NCI-H2196 (cell line): ENCODE measurements at regions not wholly inside any gene's neighbourhood (a gene's known extent, or its start where the extent isn't known, plus 50 kb on each side); places are given as distances from the start of the nearest gene placed in this dataset.

ENCODE experiments used
- DNase-seq: peaks from one replicate; lab custom pipeline; 2025; ENCODE audit not compliant: unreplicated experiment; lab: John Stamatoyannopoulos, UW

GRCh38 chr1:234661317-234661928 is 51.4 kb upstream of the IRF2BP2 start:
- no peak for DNase-seq

- no peak for DNase-seq
Measured at GRCh38 chr1:234660536-234661316, 50.7 kb upstream of the IRF2BP2 start.
